ENCODE measurements at regions not wholly inside any gene's neighbourhood (a gene's known extent, or its start where the extent isn't known, plus 50 kb on each side); places are given as distances from the start of the nearest gene placed in this dataset.
A peak's percentile ranks its signal among the peaks of the same experiment; 100 is the strongest.

DNA sequence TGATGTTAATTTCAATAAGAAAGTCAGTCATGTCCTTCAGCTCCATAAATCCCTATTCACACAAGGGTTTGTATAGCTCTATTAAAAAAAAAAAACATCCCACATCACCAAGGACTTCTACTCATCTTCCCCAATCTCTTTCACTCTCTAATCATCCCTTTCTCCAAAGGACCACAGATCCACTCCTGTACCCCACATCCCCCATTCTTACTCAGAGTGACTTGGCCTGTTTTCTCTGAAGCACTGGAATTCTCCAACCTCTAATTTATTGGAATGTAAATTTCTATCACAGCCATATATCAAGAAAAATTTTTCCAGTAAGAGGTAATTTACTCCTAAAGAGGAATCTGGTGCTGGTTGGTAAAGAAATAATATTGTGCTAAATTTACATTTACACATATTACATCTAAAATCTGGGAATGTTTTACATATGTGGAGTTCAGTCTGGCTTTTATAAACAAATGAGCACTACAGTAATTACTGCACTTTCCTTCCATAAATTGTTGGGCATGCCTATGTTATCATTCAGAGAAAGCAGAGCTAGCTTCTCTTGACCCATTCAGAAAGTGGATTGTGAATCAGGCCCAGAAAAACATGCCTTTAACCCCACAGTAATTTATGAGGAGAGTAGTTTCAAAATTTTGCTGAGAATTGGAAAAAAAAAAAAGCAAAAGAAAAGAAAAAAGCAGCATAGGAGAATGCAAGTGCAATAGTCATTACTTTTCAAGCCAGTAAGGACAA lies 399.5 kb upstream of the TNC start:
- no peaks in the 10 kb centered on the region for H3K4me1 ChIP-seq (ENCODE audit: control insufficient read depth in 1 of 2, low read depth in 2 of 2)
- ATAC-seq (ENCODE audit: insufficient number of reproducible peaks, low FRiP score, low read depth) (no peak), DNase-seq (ENCODE audit: low spot score) (no peak)
- H3K36me3 ChIP-seq: no peaks in the 10 kb centered on the region
- no peaks in the 10 kb centered on the region for H3K9me3 ChIP-seq
- TF ChIP-seq, protein P1, sequence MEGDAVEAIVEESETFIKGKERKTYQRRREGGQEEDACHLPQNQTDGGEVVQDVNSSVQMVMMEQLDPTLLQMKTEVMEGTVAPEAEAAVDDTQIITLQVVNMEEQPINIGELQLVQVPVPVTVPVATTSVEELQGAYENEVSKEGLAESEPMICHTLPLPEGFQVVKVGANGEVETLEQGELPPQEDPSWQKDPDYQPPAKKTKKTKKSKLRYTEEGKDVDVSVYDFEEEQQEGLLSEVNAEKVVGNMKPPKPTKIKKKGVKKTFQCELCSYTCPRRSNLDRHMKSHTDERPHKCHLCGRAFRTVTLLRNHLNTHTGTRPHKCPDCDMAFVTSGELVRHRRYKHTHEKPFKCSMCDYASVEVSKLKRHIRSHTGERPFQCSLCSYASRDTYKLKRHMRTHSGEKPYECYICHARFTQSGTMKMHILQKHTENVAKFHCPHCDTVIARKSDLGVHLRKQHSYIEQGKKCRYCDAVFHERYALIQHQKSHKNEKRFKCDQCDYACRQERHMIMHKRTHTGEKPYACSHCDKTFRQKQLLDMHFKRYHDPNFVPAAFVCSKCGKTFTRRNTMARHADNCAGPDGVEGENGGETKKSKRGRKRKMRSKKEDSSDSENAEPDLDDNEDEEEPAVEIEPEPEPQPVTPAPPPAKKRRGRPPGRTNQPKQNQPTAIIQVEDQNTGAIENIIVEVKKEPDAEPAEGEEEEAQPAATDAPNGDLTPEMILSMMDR (IDR thresholded peaks at IDR 0.05): no peak
- no peak overlapping the region for H3K27ac ChIP-seq
- H3K27me3 ChIP-seq (replicated peaks; ENCODE audit: insufficient read depth): no peaks in the 10 kb centered on the region
- no peak overlapping the region for H3K4me3 ChIP-seq

- no peak for ATAC-seq (ENCODE audit: insufficient number of reproducible peaks, low FRiP score, low read depth)
- Histone ChIP-seq H3K27ac (no peak overlapping the region), H3K9me3 (no peaks in the 10 kb centered on the region)
Observed at GRCh38 chr9:115520646-115521045, 402.7 kb upstream of the TNC start.

DNA sequence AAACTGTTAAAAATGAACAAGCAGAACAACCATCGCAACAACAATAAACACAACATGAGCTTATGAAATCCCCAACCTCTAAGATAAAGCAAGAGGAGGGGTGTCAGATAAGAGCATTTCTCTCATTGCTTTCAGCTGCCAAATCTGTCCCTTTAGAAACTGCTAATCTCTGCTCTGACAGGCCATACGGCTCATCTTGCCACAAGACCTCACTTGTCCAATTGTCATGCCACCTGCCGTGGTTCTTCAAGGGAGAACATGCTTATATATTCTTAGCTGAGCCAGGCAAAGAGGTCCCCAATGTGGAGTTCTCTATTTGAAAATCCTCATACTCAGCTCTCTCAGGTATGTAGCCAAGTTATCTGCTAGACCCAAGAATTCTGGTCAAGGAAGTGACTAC lies 405.0 kb upstream of the TNC start:
- Histone ChIP-seq H3K36me3 (no peaks in the 10 kb centered on the region), H3K27me3 (replicated peaks; ENCODE audit: insufficient read depth) (no peaks in the 10 kb centered on the region), H3K9me3 (no peaks in the 10 kb centered on the region), H3K4me1 (ENCODE audit: control insufficient read depth in 1 of 2, low read depth in 2 of 2) (no peaks in the 10 kb centered on the region), H3K4me3 (no peak overlapping the region), H3K27ac (no peak overlapping the region)
- TF ChIP-seq, protein P1 (IDR thresholded peaks at IDR 0.05): no peak
- ATAC-seq (ENCODE audit: insufficient number of reproducible peaks, low FRiP score, low read depth): no peak
- no peak for DNase-seq (ENCODE audit: low spot score)

More at GRCh38 chr9:115520646-115521045, 402.7 kb upstream of the TNC start:
- TF ChIP-seq, protein P1 (IDR thresholded peaks at IDR 0.05): no peak
- Histone ChIP-seq H3K36me3 (no peaks in the 10 kb centered on the region), H3K4me3 (no peak overlapping the region), H3K4me1 (ENCODE audit: control insufficient read depth in 1 of 2, low read depth in 2 of 2) (no peaks in the 10 kb centered on the region), H3K27me3 (replicated peaks; ENCODE audit: insufficient read depth) (no peaks in the 10 kb centered on the region)
- DNase-seq (ENCODE audit: low spot score): no peak

GRCh38 chr9:115524453-115525059 lies 406.6 kb upstream of the TNC start:
- no peaks in the 10 kb centered on the region for H3K4me1 ChIP-seq (ENCODE audit: control insufficient read depth in 1 of 2, low read depth in 2 of 2)
- no peaks in the 10 kb centered on the region for H3K36me3 ChIP-seq
- peak; percentile 89 for ATAC-seq (ENCODE audit: insufficient number of reproducible peaks, low FRiP score, low read depth)
- no peak overlapping the region for H3K27ac ChIP-seq
- no peak for DNase-seq (ENCODE audit: low spot score)
- no peak overlapping the region for H3K4me3 ChIP-seq
- no peaks in the 10 kb centered on the region for H3K27me3 ChIP-seq (replicated peaks; ENCODE audit: insufficient read depth)
- no peaks in the 10 kb centered on the region for H3K9me3 ChIP-seq
- TF ChIP-seq, protein P1 (IDR thresholded peaks at IDR 0.05): peak; percentile 88

DNA sequence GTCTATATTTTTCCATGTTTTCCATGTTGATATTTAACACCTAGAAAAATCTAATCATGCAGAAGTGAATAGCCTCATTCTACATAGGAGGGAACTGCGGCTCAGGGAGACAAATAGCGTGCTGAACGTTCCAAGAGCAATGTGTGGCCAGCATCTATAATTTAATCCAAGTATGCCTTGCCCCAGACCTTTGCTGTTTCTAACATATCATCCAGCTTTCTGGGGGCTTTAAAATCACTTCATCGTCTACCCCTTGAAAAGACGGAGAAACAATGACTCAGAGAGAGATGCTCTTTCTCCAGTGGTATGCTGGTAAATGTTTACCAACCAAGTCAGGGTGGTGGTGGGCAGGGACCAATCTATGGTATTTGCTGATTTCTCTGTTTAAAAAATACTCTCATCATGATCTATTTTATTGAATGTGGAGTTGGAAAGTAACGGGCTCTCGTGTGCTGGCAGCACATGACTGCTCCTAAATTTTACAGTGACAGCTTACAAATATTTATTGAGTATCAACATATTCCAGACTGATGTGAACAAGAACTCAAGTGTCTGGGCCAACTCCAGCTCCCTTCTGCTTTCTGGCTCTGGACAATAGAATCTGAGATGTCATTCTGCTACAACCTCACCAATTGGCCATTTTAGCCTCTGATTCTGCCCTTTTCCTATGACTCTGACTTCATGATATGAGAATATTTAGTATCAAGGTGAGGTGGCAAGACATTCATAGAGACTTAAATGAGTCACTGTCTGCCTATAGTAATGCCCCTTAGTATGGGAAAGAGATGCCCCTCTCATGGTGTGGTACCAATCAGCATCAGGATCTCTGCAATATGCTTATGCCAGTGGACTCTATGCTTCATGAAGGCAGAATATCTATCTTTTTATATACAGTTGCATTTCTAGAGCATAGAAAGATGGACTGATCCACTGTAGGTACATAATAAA lies 407.4 kb upstream of the TNC start:
- H3K36me3 ChIP-seq: no peaks in the 10 kb centered on the region
- no peak overlapping the region for H3K27ac ChIP-seq
- TF ChIP-seq, protein P1 (IDR thresholded peaks at IDR 0.05): no peak
- no peaks in the 10 kb centered on the region for H3K4me1 ChIP-seq (ENCODE audit: control insufficient read depth in 1 of 2, low read depth in 2 of 2)
- ATAC-seq (ENCODE audit: insufficient number of reproducible peaks, low FRiP score, low read depth): no peak
- H3K4me3 ChIP-seq: no peak overlapping the region
- no peaks in the 10 kb centered on the region for H3K9me3 ChIP-seq
- H3K27me3 ChIP-seq (replicated peaks; ENCODE audit: insufficient read depth): no peaks in the 10 kb centered on the region
- DNase-seq (ENCODE audit: low spot score): no peak

Measured in thoracic aorta (tissue), 2 donors.